ENCODE measurements at regions not wholly inside any gene's neighbourhood (a gene's known extent, or its start where the extent isn't known, plus 50 kb on each side); places are given as distances from the start of the nearest gene placed in this dataset.
A peak's percentile ranks its signal among the peaks of the same experiment; 100 is the strongest.

DNA sequence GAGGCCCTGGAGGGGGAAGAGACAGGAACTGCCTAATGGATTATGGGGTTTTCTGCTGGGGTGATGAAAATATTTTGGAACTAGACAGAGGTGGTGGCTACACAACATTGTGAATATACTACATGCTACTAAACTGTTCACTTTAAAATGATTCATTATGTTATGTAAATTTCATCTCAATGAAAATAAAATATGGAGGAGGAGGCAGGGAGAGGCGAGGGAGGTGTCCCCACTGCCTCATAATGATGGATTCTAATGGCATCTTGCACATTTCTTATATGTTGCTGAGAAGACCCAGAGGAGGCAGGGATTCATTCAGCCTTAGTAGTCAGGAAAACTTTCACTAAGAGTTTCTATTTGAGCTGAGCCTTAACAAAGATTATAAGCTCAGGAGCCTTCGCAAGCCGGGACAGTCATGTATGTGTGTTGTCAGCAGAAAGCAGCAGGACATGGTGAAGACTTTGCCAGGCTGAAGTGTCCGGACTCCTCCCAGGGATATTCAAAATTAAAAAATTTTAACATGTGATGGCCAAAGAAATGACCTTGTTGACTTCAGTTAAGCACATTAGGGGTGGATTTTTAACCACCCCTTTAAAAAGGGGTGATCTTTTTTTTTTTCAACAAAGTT is 158.6 kb upstream of the PCSK2 start:
- Histone ChIP-seq H2AFZ (no peak overlapping the region), H3K4me3 (no peak overlapping the region), H3K27me3 (no peaks in the 10 kb centered on the region), H3K79me2 (no peaks in the 10 kb centered on the region), H3K4me1 (ENCODE audit: insufficient read depth) (no peaks in the 10 kb centered on the region), H3K9me2 (replicated peaks; ENCODE audit: insufficient read depth) (no peaks in the 10 kb centered on the region), H3K4me2 (no peak overlapping the region), H3K9me3 (ENCODE audit: low read depth) (no peaks in the 10 kb centered on the region), H3K36me3 (replicated peaks; ENCODE audit: insufficient read depth, low read depth) (no peaks in the 10 kb centered on the region), H4K20me1 (ENCODE audit: insufficient read depth, poor library complexity, severe bottlenecking) (no peaks in the 10 kb centered on the region), H3K27ac (no peak overlapping the region)
- TF ChIP-seq EZH2 (IDR thresholded peaks at IDR 0.05; ENCODE audit: borderline replicate concordance) (no peak), EZH2phosphoT487 (IDR thresholded peaks at IDR 0.05; ENCODE audit: low read depth, severe bottlenecking, unreplicated experiment) (no peak), CTCF (IDR thresholded peaks at IDR 0.05; ENCODE audit: poor library complexity) (no peak)
- WGBS (ENCODE audit: low lambda C conversion rate, missing lambda C conversion rate) = 72% methylated on average over 4 of the region's 4 CpGs
- DNase-seq (ENCODE audit: low spot score) = no peak

DNA sequence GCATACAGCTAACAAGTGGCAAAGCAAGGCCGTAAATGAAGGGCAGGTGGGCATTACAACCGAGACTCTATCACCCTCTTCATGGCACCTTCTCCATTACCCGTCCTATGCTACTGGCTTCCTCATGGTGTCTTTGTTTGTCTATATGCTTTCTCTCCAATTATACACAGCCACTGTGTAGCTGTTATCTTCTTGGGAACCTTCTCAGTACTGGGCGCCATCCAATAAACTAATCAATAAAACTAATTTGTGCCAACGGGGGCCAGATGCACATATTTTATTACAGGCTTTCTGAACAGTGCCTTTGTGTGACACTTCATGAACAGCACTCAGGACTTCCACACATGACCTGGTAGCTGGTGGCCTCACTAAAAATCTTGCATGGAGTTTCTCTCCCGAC is 149.8 kb upstream of the PCSK2 start:
- Histone ChIP-seq H3K4me1 (ENCODE audit: insufficient read depth) (no peaks in the 10 kb centered on the region), H4K20me1 (ENCODE audit: insufficient read depth, poor library complexity, severe bottlenecking) (no peaks in the 10 kb centered on the region), H3K27me3 (no peaks in the 10 kb centered on the region), H3K9me2 (replicated peaks; ENCODE audit: insufficient read depth) (no peaks in the 10 kb centered on the region), H3K27ac (no peak overlapping the region), H3K9me3 (ENCODE audit: low read depth) (no peaks in the 10 kb centered on the region), H2AFZ (no peak overlapping the region), H3K4me2 (no peak overlapping the region), H3K79me2 (no peaks in the 10 kb centered on the region), H3K36me3 (replicated peaks; ENCODE audit: insufficient read depth, low read depth) (no peaks in the 10 kb centered on the region), H3K4me3 (no peak overlapping the region)
- TF ChIP-seq CTCF (IDR thresholded peaks at IDR 0.05; ENCODE audit: poor library complexity) (no peak), EZH2 (IDR thresholded peaks at IDR 0.05; ENCODE audit: borderline replicate concordance) (no peak), EZH2phosphoT487 (IDR thresholded peaks at IDR 0.05; ENCODE audit: low read depth, severe bottlenecking, unreplicated experiment) (no peak)
- DNase-seq (ENCODE audit: low spot score) = no peak
- 80% methylated on average over 6 of the region's 6 CpGs for WGBS (ENCODE audit: low lambda C conversion rate, missing lambda C conversion rate)

- Histone ChIP-seq H3K36me3 (replicated peaks; ENCODE audit: insufficient read depth, low read depth) (no peaks in the 10 kb centered on the region), H2AFZ (no peak overlapping the region), H3K4me1 (ENCODE audit: insufficient read depth) (no peaks in the 10 kb centered on the region), H3K4me2 (no peak overlapping the region), H3K27ac (no peak overlapping the region), H3K4me3 (no peak overlapping the region), H3K79me2 (no peaks in the 10 kb centered on the region), H3K27me3 (no peaks in the 10 kb centered on the region), H3K9me2 (replicated peaks; ENCODE audit: insufficient read depth) (no peaks in the 10 kb centered on the region), H3K9me3 (ENCODE audit: low read depth) (no peaks in the 10 kb centered on the region), H4K20me1 (ENCODE audit: insufficient read depth, poor library complexity, severe bottlenecking) (no peaks in the 10 kb centered on the region)
- 29% methylated on average over 1 of the region's 1 CpG for WGBS (ENCODE audit: low lambda C conversion rate, missing lambda C conversion rate)
- peak; percentile 16 for DNase-seq (ENCODE audit: low spot score)
- TF ChIP-seq EZH2phosphoT487 (IDR thresholded peaks at IDR 0.05; ENCODE audit: low read depth, severe bottlenecking, unreplicated experiment) (no peak), EZH2 (IDR thresholded peaks at IDR 0.05; ENCODE audit: borderline replicate concordance) (no peak), CTCF (IDR thresholded peaks at IDR 0.05; ENCODE audit: poor library complexity) (no peak)
Observed at GRCh38 chr20:17083738-17084137, 143.1 kb upstream of the PCSK2 start.

Measured in hepatocyte (in vitro differentiated cells).